ENCODE measurements at regions not wholly inside any gene's neighbourhood (a gene's known extent, or its start where the extent isn't known, plus 50 kb on each side); places are given as distances from the start of the nearest gene placed in this dataset.

DNA sequence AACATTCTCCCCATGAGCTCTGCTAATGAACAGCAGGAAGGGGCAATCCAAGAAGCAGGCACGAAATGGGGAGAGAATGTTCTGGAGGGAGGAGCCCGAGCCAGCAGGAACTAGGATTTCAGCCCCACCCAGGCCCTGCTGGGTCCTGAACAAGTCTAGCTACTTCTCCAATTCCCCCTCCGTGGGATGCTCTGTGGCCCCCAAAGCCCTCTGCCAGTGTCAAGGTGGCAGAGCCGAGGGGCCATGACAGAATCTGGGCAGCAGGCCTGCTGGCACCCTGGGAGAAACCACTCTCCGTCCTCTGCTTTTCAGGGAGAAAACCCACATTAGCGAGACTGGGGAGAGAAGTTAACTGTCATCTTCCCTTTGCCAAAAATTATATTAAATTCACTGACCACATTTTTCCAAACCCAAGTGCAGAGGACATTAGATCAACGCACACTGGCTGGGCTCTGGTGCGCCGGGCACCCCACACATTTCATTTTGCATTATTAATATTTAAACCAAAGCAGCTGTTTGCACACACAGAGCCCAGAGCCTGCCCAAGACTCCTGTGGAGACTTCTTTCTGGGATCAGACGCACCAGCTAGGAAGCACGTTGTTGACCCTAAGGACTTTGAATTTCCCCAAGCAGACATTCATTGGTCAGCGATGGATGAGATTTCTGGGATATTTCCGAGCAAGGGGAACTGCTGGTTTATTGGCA is 80.2 kb upstream of the PKDCC start:
- DNase-seq (ENCODE audit: insufficient read length, low spot score) (no peak), FAIRE-seq (no peak)
- no peak for TF ChIP-seq POLR2A (IDR thresholded peaks at IDR 0.05; ENCODE audit: low read depth, low read length)
- no peak for TF ChIP-seq PAX5 (IDR thresholded peaks at IDR 0.05; ENCODE audit: insufficient read depth, low read length, severe bottlenecking)
- TF ChIP-seq POLR2AphosphoS5 (IDR thresholded peaks at IDR 0.05; ENCODE audit: low read depth, low read length), result no peak
- no peak for TF ChIP-seq POU2F2 (IDR thresholded peaks at IDR 0.05; ENCODE audit: low read depth, low read length)
- TF ChIP-seq SPI1 (IDR thresholded peaks at IDR 0.05; ENCODE audit: low read depth, low read length), result no peak
- no peak for TF ChIP-seq TAF1 (IDR thresholded peaks at IDR 0.05; ENCODE audit: low read depth, low read length)

DNA sequence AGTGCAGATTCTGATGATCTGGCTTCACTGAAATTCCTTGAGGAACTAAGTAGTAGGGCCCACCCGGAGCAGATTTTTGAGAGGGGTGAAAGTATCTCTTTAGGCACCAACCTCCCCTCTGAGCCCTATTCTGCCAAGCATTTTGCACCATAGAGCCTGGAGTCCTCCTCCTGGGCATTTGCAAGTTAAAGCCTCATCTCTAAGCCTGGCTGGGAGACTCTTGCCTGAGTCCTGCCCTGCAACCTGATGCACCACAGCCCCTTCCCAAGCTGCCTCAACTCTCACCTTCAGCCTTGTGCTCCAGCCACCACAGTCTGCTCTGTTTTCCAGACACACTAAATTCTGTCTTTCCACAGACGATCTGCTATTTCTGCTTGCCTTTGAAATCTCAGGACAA is 79.6 kb upstream of the PKDCC start:
- TF ChIP-seq POLR2AphosphoS5 (IDR thresholded peaks at IDR 0.05; ENCODE audit: low read depth, low read length) (no peak), TAF1 (IDR thresholded peaks at IDR 0.05; ENCODE audit: low read depth, low read length) (no peak), PAX5 (IDR thresholded peaks at IDR 0.05; ENCODE audit: insufficient read depth, low read length, severe bottlenecking) (no peak), POU2F2 (IDR thresholded peaks at IDR 0.05; ENCODE audit: low read depth, low read length) (no peak)
- DNase-seq (ENCODE audit: insufficient read length, low spot score) (no peak), FAIRE-seq (no peak)

- TF ChIP-seq POLR2AphosphoS5 (IDR thresholded peaks at IDR 0.05; ENCODE audit: low read depth, low read length) (no peak), TAF1 (IDR thresholded peaks at IDR 0.05; ENCODE audit: low read depth, low read length) (no peak), SPI1 (IDR thresholded peaks at IDR 0.05; ENCODE audit: low read depth, low read length) (no peak), PAX5 (IDR thresholded peaks at IDR 0.05; ENCODE audit: insufficient read depth, low read length, severe bottlenecking) (no peak), POU2F2 (IDR thresholded peaks at IDR 0.05; ENCODE audit: low read depth, low read length) (no peak), POLR2A (IDR thresholded peaks at IDR 0.05; ENCODE audit: low read depth, low read length) (no peak)
- FAIRE-seq (no peak), DNase-seq (ENCODE audit: insufficient read length, low spot score) (no peak)
These were observed 76.7 kb upstream of the PKDCC start for GRCh38 chr2:41970988-41971660.

GRCh38 chr2:41972179-41972578 is 75.6 kb upstream of the PKDCC start:
- no peak for FAIRE-seq
- TF ChIP-seq POU2F2 (IDR thresholded peaks at IDR 0.05; ENCODE audit: low read depth, low read length), result no peak
- TF ChIP-seq POLR2A (IDR thresholded peaks at IDR 0.05; ENCODE audit: low read depth, low read length), result no peak
- DNase-seq (ENCODE audit: insufficient read length, low spot score), result no peak

DNA sequence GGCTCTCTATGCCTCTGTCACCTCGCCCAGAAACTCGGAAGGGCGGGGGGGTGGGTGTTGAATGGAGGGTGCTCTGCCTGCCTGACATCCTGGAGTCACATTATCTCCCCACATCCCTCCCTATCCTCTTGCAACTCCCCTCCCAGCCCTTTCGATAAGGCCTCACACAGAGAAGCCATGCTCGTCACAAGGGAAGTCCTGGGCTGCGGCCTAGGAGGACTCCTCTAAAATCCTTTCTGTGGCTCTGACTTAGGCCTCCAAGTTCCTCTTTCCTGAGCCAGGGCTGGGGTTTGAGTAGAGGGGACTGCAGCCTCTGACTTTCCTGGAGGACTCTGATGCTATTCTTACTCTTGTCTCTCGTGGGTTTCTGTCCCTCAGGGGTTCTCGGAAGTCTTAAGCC is 75.0 kb upstream of the PKDCC start:
- TF ChIP-seq POU2F2 (IDR thresholded peaks at IDR 0.05; ENCODE audit: low read depth, low read length) (no peak), POLR2A (IDR thresholded peaks at IDR 0.05; ENCODE audit: low read depth, low read length) (no peak), POLR2AphosphoS5 (IDR thresholded peaks at IDR 0.05; ENCODE audit: low read depth, low read length) (no peak), SPI1 (IDR thresholded peaks at IDR 0.05; ENCODE audit: low read depth, low read length) (no peak), TAF1 (IDR thresholded peaks at IDR 0.05; ENCODE audit: low read depth, low read length) (no peak)
- FAIRE-seq (no peak), DNase-seq (ENCODE audit: insufficient read length, low spot score) (no peak)

DNA sequence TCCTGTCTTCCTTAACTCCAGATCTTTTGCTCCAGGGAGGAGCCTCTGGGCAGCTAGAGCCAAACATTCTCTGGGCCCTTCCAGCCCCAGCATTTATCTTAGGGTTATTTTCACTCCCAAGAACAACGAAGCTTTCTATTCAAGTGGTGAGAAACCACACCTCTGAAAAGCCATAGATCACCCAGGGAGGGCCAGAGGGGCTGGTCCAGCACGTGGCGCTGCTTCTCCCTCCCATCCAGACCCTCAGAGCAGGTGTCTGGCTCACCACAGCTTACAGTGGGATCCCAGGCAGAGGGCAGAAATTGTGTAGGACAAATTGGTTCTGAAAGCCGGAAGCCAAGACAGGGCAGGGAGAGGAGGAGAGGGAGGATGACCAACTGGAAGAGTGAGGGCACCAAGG is 74.0 kb upstream of the PKDCC start:
- FAIRE-seq (no peak), DNase-seq (ENCODE audit: insufficient read length, low spot score) (no peak)
- TF ChIP-seq POLR2A (IDR thresholded peaks at IDR 0.05; ENCODE audit: low read depth, low read length), result no peak
- TF ChIP-seq PAX5 (IDR thresholded peaks at IDR 0.05; ENCODE audit: insufficient read depth, low read length, severe bottlenecking), result no peak
- TF ChIP-seq TAF1 (IDR thresholded peaks at IDR 0.05; ENCODE audit: low read depth, low read length), result no peak
- TF ChIP-seq POLR2AphosphoS5 (IDR thresholded peaks at IDR 0.05; ENCODE audit: low read depth, low read length), result no peak

GRCh38 chr2:41981417-41981816 is 66.4 kb upstream of the PKDCC start:
- TF ChIP-seq POLR2AphosphoS5 (IDR thresholded peaks at IDR 0.05; ENCODE audit: low read depth, low read length) (no peak), PAX5 (IDR thresholded peaks at IDR 0.05; ENCODE audit: insufficient read depth, low read length, severe bottlenecking) (no peak), TAF1 (IDR thresholded peaks at IDR 0.05; ENCODE audit: low read depth, low read length) (no peak), POLR2A (IDR thresholded peaks at IDR 0.05; ENCODE audit: low read depth, low read length) (no peak)
- DNase-seq (ENCODE audit: insufficient read length, low spot score) (no peak), FAIRE-seq (no peak)

DNA sequence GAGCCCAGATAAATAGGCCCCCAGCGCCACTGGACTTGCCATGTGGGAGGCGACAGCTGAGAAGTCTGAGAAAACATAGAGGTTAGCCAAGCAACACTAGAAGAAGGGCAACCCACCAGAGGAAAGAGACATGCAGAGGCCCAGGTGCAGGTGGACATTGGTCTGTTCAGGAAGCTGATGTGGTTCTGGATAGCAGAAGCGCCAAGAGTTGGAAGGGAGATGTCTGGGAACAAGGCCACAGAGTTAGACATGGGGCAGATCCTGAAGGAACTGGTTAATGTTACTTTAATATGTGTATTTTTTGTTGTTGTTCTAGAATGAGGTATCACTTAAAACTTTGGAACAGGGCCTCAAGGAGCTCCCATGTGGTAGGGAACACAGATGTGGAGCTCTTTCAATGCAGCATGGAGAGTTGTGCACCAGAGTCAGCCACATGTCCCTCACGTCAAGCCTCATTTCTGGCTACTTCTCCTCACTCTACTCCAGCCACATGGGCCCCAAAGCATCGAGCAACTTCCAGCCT is 62.2 kb upstream of the PKDCC start:
- TF ChIP-seq SPI1 (IDR thresholded peaks at IDR 0.05; ENCODE audit: low read depth, low read length), result no peak
- no peak for TF ChIP-seq POU2F2 (IDR thresholded peaks at IDR 0.05; ENCODE audit: low read depth, low read length)
- TF ChIP-seq PAX5 (IDR thresholded peaks at IDR 0.05; ENCODE audit: insufficient read depth, low read length, severe bottlenecking), result no peak
- TF ChIP-seq POLR2AphosphoS5 (IDR thresholded peaks at IDR 0.05; ENCODE audit: low read depth, low read length), result no peak
- no peak for TF ChIP-seq POLR2A (IDR thresholded peaks at IDR 0.05; ENCODE audit: low read depth, low read length)
- no peak for TF ChIP-seq TAF1 (IDR thresholded peaks at IDR 0.05; ENCODE audit: low read depth, low read length)
- FAIRE-seq (no peak), DNase-seq (ENCODE audit: insufficient read length, low spot score) (no peak)

GRCh38 chr2:41989501-41990180 is 58.2 kb upstream of the PKDCC start:
- FAIRE-seq, result no peak
- TF ChIP-seq POLR2A (IDR thresholded peaks at IDR 0.05; ENCODE audit: low read depth, low read length) (no peak), TAF1 (IDR thresholded peaks at IDR 0.05; ENCODE audit: low read depth, low read length) (no peak), PAX5 (IDR thresholded peaks at IDR 0.05; ENCODE audit: insufficient read depth, low read length, severe bottlenecking) (no peak), POU2F2 (IDR thresholded peaks at IDR 0.05; ENCODE audit: low read depth, low read length) (no peak), SPI1 (IDR thresholded peaks at IDR 0.05; ENCODE audit: low read depth, low read length) (no peak), POLR2AphosphoS5 (IDR thresholded peaks at IDR 0.05; ENCODE audit: low read depth, low read length) (no peak)
- no peak for DNase-seq (ENCODE audit: insufficient read length, low spot score)
